ENCODE measurements at regions not wholly inside any gene's neighbourhood (a gene's known extent, or its start where the extent isn't known, plus 50 kb on each side); places are given as distances from the start of the nearest gene placed in this dataset.

DNA sequence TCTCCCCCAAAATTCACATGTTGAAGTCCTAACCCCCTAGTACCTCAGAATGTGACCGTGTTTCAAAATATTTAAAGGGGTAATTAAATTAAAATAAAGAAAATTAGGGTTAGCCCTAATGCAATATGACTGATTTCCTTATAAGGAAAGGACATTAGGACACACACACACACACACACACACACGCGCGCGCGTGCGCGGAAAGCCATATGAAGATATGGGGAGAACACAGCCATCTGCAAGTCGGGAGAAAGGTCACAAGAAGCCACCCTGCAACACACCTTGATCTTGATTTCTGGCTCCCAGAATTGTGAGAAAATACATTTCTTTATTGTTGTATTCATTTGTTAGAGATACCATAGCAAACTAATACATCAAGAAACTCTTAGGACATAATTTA lies 54.6 kb upstream of the STXBP5L start:
- WGBS (ENCODE audit: insufficient coverage, insufficient replicate concordance, low lambda C conversion rate, missing lambda C conversion rate) = 77% methylated on average over 9 of the region's 9 CpGs
- ChIA-PET CTCF (no interaction called here), SMC1A (ENCODE audit: uncharacterized antibody, unreplicated experiment) (no interaction called here), RAD21 (ENCODE audit: unreplicated experiment) (no interaction called here), POLR2A (no interaction called here)
- no peak overlapping the region for H3K9ac ChIP-seq (ENCODE audit: control insufficient read depth, insufficient read depth, low read length)
- H3K27me3 ChIP-seq (replicated peaks in 1 of 2; ENCODE audit: control insufficient read depth in 2 of 2, insufficient read depth in 2 of 2, low read length in 1 of 2) = no peaks in the 10 kb centered on the region
- no peak for FAIRE-seq
- H4K20me1 ChIP-seq (ENCODE audit: control insufficient read depth, insufficient read depth) = no peaks in the 10 kb centered on the region
- no TSS peak for BruUV-seq (replicated peaks)
- in situ Hi-C loops (cut with MboI) (no loop called here), intact Hi-C loops (cut with micrococcal nuclease; ENCODE audit: unreplicated experiment) (no loop called here)
- TF ChIP-seq RFX5 (IDR thresholded peaks at IDR 0.05; ENCODE audit: low read depth, low read length) (no peak), IKZF1 (conservative IDR thresholded peaks at IDR 0.05) (no peak), FOXM1 (IDR thresholded peaks at IDR 0.05; ENCODE audit: low read depth, low read length) (no peak), PML (IDR thresholded peaks at IDR 0.05; ENCODE audit: low read length) (no peak), ZNF24 (IDR thresholded peaks at IDR 0.05) (no peak), MXI1 (IDR thresholded peaks at IDR 0.05; ENCODE audit: low read depth, low read length) (no peak), FOXK2 (IDR thresholded peaks at IDR 0.05) (no peak), EP300 (IDR thresholded peaks at IDR 0.05; ENCODE audit: borderline replicate concordance in 1 of 2, control insufficient read depth in 1 of 2, low read depth in 2 of 2, low read length in 2 of 2) (no peak)
- TF ChIP-seq, protein P1, sequence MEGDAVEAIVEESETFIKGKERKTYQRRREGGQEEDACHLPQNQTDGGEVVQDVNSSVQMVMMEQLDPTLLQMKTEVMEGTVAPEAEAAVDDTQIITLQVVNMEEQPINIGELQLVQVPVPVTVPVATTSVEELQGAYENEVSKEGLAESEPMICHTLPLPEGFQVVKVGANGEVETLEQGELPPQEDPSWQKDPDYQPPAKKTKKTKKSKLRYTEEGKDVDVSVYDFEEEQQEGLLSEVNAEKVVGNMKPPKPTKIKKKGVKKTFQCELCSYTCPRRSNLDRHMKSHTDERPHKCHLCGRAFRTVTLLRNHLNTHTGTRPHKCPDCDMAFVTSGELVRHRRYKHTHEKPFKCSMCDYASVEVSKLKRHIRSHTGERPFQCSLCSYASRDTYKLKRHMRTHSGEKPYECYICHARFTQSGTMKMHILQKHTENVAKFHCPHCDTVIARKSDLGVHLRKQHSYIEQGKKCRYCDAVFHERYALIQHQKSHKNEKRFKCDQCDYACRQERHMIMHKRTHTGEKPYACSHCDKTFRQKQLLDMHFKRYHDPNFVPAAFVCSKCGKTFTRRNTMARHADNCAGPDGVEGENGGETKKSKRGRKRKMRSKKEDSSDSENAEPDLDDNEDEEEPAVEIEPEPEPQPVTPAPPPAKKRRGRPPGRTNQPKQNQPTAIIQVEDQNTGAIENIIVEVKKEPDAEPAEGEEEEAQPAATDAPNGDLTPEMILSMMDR (IDR thresholded peaks at IDR 0.05 in 2 of 3, conservative IDR thresholded peaks at IDR 0.05 in 1 of 3; ENCODE audit: control insufficient read depth in 2 of 3, extremely low read depth in 1 of 3, insufficient read depth in 1 of 3, low read depth in 3 of 3, low read length in 3 of 3) = no peak
- H2AFZ ChIP-seq (ENCODE audit: control insufficient read depth, low read depth, low read length) = no peak overlapping the region
- ATAC-seq = no peak
- H3K9me3 ChIP-seq (replicated peaks; ENCODE audit: control insufficient read depth, insufficient read depth, low read length) = no peaks in the 10 kb centered on the region
- no peak overlapping the region for H3K4me3 ChIP-seq
- H3K27ac ChIP-seq (ENCODE audit: control insufficient read depth, insufficient read depth) = no peak overlapping the region
- H3K4me1 ChIP-seq (ENCODE audit: control insufficient read depth, insufficient read depth, low read length) = no peaks in the 10 kb centered on the region
- no peaks in the 10 kb centered on the region for H3K79me2 ChIP-seq (ENCODE audit: control insufficient read depth, insufficient read depth, low read length)
- no peak overlapping the region for H3K4me2 ChIP-seq (ENCODE audit: control insufficient read depth, insufficient read depth)
- H3K36me3 ChIP-seq (ENCODE audit: control insufficient read depth in 2 of 2, insufficient read depth in 2 of 2, low read length in 1 of 2) = no peaks in the 10 kb centered on the region
- DNase-seq (ENCODE audit: low read depth, low spot score) = no peak

All from GM12878 (cell line).